Panc1 (cell line): ENCODE measurements at regions not wholly inside any gene's neighbourhood (a gene's known extent, or its start where the extent isn't known, plus 50 kb on each side); places are given as distances from the start of the nearest gene placed in this dataset.

Source experiments
- CTCF ChIP-seq: fragments of 450-650 bp; IDR thresholded peaks from 2 replicates; pipeline ENCODE4 v1.5.1; 2017; ENCODE audit warnings: mild to moderate bottlenecking
- POLR2AphosphoS5 ChIP-seq: IDR thresholded peaks from 2 replicates; pipeline ENCODE4 v1.6.1; 2012; ENCODE audit warnings: mild to moderate bottlenecking, low read depth, low read length, moderate library complexity

DNA sequence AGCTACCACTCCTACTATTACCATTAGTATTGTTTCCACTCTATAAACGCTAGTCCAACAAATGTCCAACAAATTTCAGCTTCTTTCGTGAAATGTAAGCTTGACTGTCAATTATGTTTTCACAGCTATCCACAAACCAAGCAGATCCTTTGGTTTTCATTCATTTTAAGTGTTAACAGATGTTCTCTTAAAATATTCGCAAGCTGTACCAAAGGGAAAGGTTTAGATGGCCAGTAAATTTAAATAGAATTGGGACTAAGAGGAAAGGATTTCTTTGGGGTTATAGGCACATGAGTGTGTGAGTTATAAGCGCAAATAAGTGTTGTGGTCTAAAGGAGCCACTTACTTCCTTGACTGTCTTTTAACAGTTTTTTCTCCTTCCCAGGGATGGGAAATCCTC is 136.8 kb upstream of the ADRA1B start:
- TF ChIP-seq CTCF, result no peak
- TF ChIP-seq POLR2AphosphoS5, result no peak
